ENCODE measurements at regions not wholly inside any gene's neighbourhood (a gene's known extent, or its start where the extent isn't known, plus 50 kb on each side); places are given as distances from the start of the nearest gene placed in this dataset.

GRCh38 chr9:116084497-116084896, 69.1 kb upstream of the PAPPA start:
- TF ChIP-seq EZH2phosphoT487 (conservative IDR thresholded peaks at IDR 0.05; ENCODE audit: low read length) (no peak), CTCF (IDR thresholded peaks at IDR 0.05; ENCODE audit: insufficient read depth, low read length, poor library complexity, severe bottlenecking) (no peak)

GRCh38 chr9:116087246-116087645, 66.3 kb upstream of the PAPPA start:
- no peaks in the 10 kb centered on the region for H3K9me2 ChIP-seq (replicated peaks; ENCODE audit: insufficient read depth, low read length)
- no peak overlapping the region for H3K27ac ChIP-seq (ENCODE audit: low read depth, low read length)
- no peaks in the 10 kb centered on the region for H3K36me3 ChIP-seq (ENCODE audit: low read length)
- no peaks in the 10 kb centered on the region for H4K20me1 ChIP-seq (ENCODE audit: low read depth, low read length)
- H3K79me2 ChIP-seq (ENCODE audit: insufficient read depth, low read length) = no peaks in the 10 kb centered on the region
- no peak overlapping the region for H3K9ac ChIP-seq (ENCODE audit: low read length)
- TF ChIP-seq EZH2phosphoT487 (conservative IDR thresholded peaks at IDR 0.05; ENCODE audit: low read length) (no peak), CTCF (IDR thresholded peaks at IDR 0.05; ENCODE audit: insufficient read depth, low read length, poor library complexity, severe bottlenecking) (no peak)
- no peak overlapping the region for H2AFZ ChIP-seq (ENCODE audit: low read depth, low read length, severe bottlenecking)
- no peak overlapping the region for H3K4me3 ChIP-seq (ENCODE audit: insufficient read depth, low read length, poor library complexity, severe bottlenecking)
- no peaks in the 10 kb centered on the region for H3F3A ChIP-seq (ENCODE audit: insufficient read depth)
- H3K9me3 ChIP-seq (ENCODE audit: insufficient read depth, low read length) = no peaks in the 10 kb centered on the region
- no peaks in the 10 kb centered on the region for H3K27me3 ChIP-seq (ENCODE audit: low read length)
- H3K4me2 ChIP-seq (ENCODE audit: low read depth, low read length, poor library complexity, severe bottlenecking) = no peak overlapping the region

More at GRCh38 chr9:116084497-116084896, 69.1 kb upstream of the PAPPA start:
- Histone ChIP-seq H3K4me2 (ENCODE audit: low read depth, low read length, poor library complexity, severe bottlenecking) (no peak overlapping the region), H2AFZ (ENCODE audit: low read depth, low read length, severe bottlenecking) (no peak overlapping the region), H3K27me3 (ENCODE audit: low read length) (no peaks in the 10 kb centered on the region), H3F3A (ENCODE audit: insufficient read depth) (no peaks in the 10 kb centered on the region), H3K4me3 (ENCODE audit: insufficient read depth, low read length, poor library complexity, severe bottlenecking) (no peak overlapping the region), H3K36me3 (ENCODE audit: low read length) (no peaks in the 10 kb centered on the region), H3K9me3 (ENCODE audit: insufficient read depth, low read length) (no peaks in the 10 kb centered on the region), H3K79me2 (ENCODE audit: insufficient read depth, low read length) (no peaks in the 10 kb centered on the region), H3K9me2 (replicated peaks; ENCODE audit: insufficient read depth, low read length) (no peaks in the 10 kb centered on the region), H3K27ac (ENCODE audit: low read depth, low read length) (no peak overlapping the region), H3K9ac (ENCODE audit: low read length) (no peak overlapping the region), H4K20me1 (ENCODE audit: low read depth, low read length) (no peaks in the 10 kb centered on the region)

DNA sequence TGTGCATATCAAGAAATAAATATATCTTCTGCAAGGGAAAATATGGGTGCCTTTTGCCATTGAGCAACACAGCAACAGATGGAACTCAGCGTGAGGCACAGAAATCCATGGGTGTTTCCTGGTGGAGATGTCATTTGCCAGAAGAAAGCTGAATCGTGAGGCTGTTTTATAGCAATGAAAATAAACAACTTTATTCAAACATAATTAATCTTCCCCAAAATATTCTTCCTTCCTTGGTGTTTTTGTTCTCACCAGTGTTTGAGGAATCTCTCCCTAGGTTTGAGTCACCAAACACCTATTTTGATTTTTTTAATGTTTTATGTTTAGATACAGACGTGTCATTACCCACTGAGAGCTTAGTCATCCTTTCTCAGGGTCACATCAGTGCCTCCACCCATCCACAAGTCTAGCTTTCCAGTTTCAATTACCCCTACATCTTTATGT, 65.8 kb upstream of the PAPPA start:
- H4K20me1 ChIP-seq (ENCODE audit: low read depth, low read length) = no peaks in the 10 kb centered on the region
- no peak for TF ChIP-seq EZH2phosphoT487 (conservative IDR thresholded peaks at IDR 0.05; ENCODE audit: low read length)
- H3K36me3 ChIP-seq (ENCODE audit: low read length) = no peaks in the 10 kb centered on the region
- no peaks in the 10 kb centered on the region for H3K9me3 ChIP-seq (ENCODE audit: insufficient read depth, low read length)
- H3K4me2 ChIP-seq (ENCODE audit: low read depth, low read length, poor library complexity, severe bottlenecking) = no peak overlapping the region
- no peak overlapping the region for H3K9ac ChIP-seq (ENCODE audit: low read length)
- no peak overlapping the region for H2AFZ ChIP-seq (ENCODE audit: low read depth, low read length, severe bottlenecking)
- no peaks in the 10 kb centered on the region for H3K9me2 ChIP-seq (replicated peaks; ENCODE audit: insufficient read depth, low read length)
- H3K27me3 ChIP-seq (ENCODE audit: low read length) = no peaks in the 10 kb centered on the region
- H3K27ac ChIP-seq (ENCODE audit: low read depth, low read length) = no peak overlapping the region
- no peaks in the 10 kb centered on the region for H3F3A ChIP-seq (ENCODE audit: insufficient read depth)
- H3K79me2 ChIP-seq (ENCODE audit: insufficient read depth, low read length) = no peaks in the 10 kb centered on the region
- H3K4me3 ChIP-seq (ENCODE audit: insufficient read depth, low read length, poor library complexity, severe bottlenecking) = no peak overlapping the region

GRCh38 chr9:116088396-116088795, 65.2 kb upstream of the PAPPA start:
- no peak for TF ChIP-seq EZH2phosphoT487 (conservative IDR thresholded peaks at IDR 0.05; ENCODE audit: low read length)
- H3F3A ChIP-seq (ENCODE audit: insufficient read depth) = no peaks in the 10 kb centered on the region
- no peaks in the 10 kb centered on the region for H3K9me3 ChIP-seq (ENCODE audit: insufficient read depth, low read length)
- no peaks in the 10 kb centered on the region for H3K36me3 ChIP-seq (ENCODE audit: low read length)
- H4K20me1 ChIP-seq (ENCODE audit: low read depth, low read length) = no peaks in the 10 kb centered on the region
- no peak overlapping the region for H3K27ac ChIP-seq (ENCODE audit: low read depth, low read length)
- no peak overlapping the region for H3K9ac ChIP-seq (ENCODE audit: low read length)
- H3K27me3 ChIP-seq (ENCODE audit: low read length) = no peaks in the 10 kb centered on the region
- H2AFZ ChIP-seq (ENCODE audit: low read depth, low read length, severe bottlenecking) = no peak overlapping the region
- no peaks in the 10 kb centered on the region for H3K9me2 ChIP-seq (replicated peaks; ENCODE audit: insufficient read depth, low read length)
- no peak overlapping the region for H3K4me2 ChIP-seq (ENCODE audit: low read depth, low read length, poor library complexity, severe bottlenecking)
- no peaks in the 10 kb centered on the region for H3K79me2 ChIP-seq (ENCODE audit: insufficient read depth, low read length)
- no peak overlapping the region for H3K4me3 ChIP-seq (ENCODE audit: insufficient read depth, low read length, poor library complexity, severe bottlenecking)
